ENCODE measurements at regions not wholly inside any gene's neighbourhood (a gene's known extent, or its start where the extent isn't known, plus 50 kb on each side); places are given as distances from the start of the nearest gene placed in this dataset.
"Not testable (repeated sequence)": the region's sequence is repeated elsewhere in the genome, so short reads cannot be mapped to it uniquely, and the experiment has no call there.

GRCh38 chr5:124523897-124524296 lies 222.5 kb downstream of the ZNF608 start:
- peaks cover 5% of the 10 kb centered on the region for H3K4me1 ChIP-seq (ENCODE audit: insufficient read depth, low read length)
- no peak overlapping the region for H3K4me3 ChIP-seq (ENCODE audit: low read length)
- no peaks in the 10 kb centered on the region for H3K27me3 ChIP-seq (ENCODE audit: insufficient read depth, low read length)
- H3K9me3 ChIP-seq (ENCODE audit: low read depth, low read length) = no peaks in the 10 kb centered on the region

GRCh38 chr5:124522992-124523391 lies 223.4 kb downstream of the ZNF608 start:
- Histone ChIP-seq H3K4me1 (ENCODE audit: insufficient read depth, low read length) (peaks cover 5% of the 10 kb centered on the region), H3K9me3 (ENCODE audit: low read depth, low read length) (no peaks in the 10 kb centered on the region), H3K4me3 (ENCODE audit: low read length) (no peak overlapping the region), H3K27me3 (ENCODE audit: insufficient read depth, low read length) (no peaks in the 10 kb centered on the region)

- H3K27me3 ChIP-seq (ENCODE audit: insufficient read depth, low read length) = no peaks in the 10 kb centered on the region
Observed at GRCh38 chr5:124521461-124522230, 224.8 kb downstream of the ZNF608 start.

GRCh38 chr5:124519396-124519795 lies 227.0 kb downstream of the ZNF608 start:
- Histone ChIP-seq H3K4me3 (ENCODE audit: low read length) (no peak overlapping the region), H3K9me3 (ENCODE audit: low read depth, low read length) (no peaks in the 10 kb centered on the region), H3K4me1 (ENCODE audit: insufficient read depth, low read length) (peaks cover 5% of the 10 kb centered on the region), H3K27me3 (ENCODE audit: insufficient read depth, low read length) (no peaks in the 10 kb centered on the region)

More at GRCh38 chr5:124521461-124522230, 224.8 kb downstream of the ZNF608 start:
- Histone ChIP-seq H3K4me1 (ENCODE audit: insufficient read depth, low read length) (peaks cover 5% of the 10 kb centered on the region), H3K9me3 (ENCODE audit: low read depth, low read length) (no peaks in the 10 kb centered on the region), H3K4me3 (ENCODE audit: low read length) (no peak overlapping the region)

- Histone ChIP-seq H3K9me3 (ENCODE audit: low read depth, low read length) (no peaks in the 10 kb centered on the region), H3K4me1 (ENCODE audit: insufficient read depth, low read length) (peaks cover 5% of the 10 kb centered on the region), H3K4me3 (ENCODE audit: low read length) (no peak overlapping the region), H3K27me3 (ENCODE audit: insufficient read depth, low read length) (no peaks in the 10 kb centered on the region)
Observed at GRCh38 chr5:124516567-124516966, 229.9 kb downstream of the ZNF608 start.

GRCh38 chr5:124515497-124516245 lies 230.8 kb downstream of the ZNF608 start:
- H3K4me3 ChIP-seq (ENCODE audit: low read length) = no peak overlapping the region
- peaks cover 5% of the 10 kb centered on the region for H3K4me1 ChIP-seq (ENCODE audit: insufficient read depth, low read length)
- no peaks in the 10 kb centered on the region for H3K9me3 ChIP-seq (ENCODE audit: low read depth, low read length)
- no peaks in the 10 kb centered on the region for H3K27me3 ChIP-seq (ENCODE audit: insufficient read depth, low read length)

GRCh38 chr5:124514956-124515355 lies 231.5 kb downstream of the ZNF608 start:
- H3K4me1 ChIP-seq (ENCODE audit: insufficient read depth, low read length) = peaks cover 5% of the 10 kb centered on the region
- H3K9me3 ChIP-seq (ENCODE audit: low read depth, low read length) = no peaks in the 10 kb centered on the region
- no peak overlapping the region for H3K4me3 ChIP-seq (ENCODE audit: low read length)
- H3K27me3 ChIP-seq (ENCODE audit: insufficient read depth, low read length) = no peaks in the 10 kb centered on the region

GRCh38 chr5:124512952-124513632 lies 233.3 kb downstream of the ZNF608 start:
- Histone ChIP-seq H3K4me1 (ENCODE audit: insufficient read depth, low read length) (no peaks in the 10 kb centered on the region), H3K4me3 (ENCODE audit: low read length) (no peak overlapping the region), H3K9me3 (ENCODE audit: low read depth, low read length) (no peaks in the 10 kb centered on the region), H3K27me3 (ENCODE audit: insufficient read depth, low read length) (no peaks in the 10 kb centered on the region)

- Histone ChIP-seq H3K27me3 (ENCODE audit: insufficient read depth, low read length) (no peaks in the 10 kb centered on the region), H3K4me1 (ENCODE audit: insufficient read depth, low read length) (no peaks in the 10 kb centered on the region), H3K4me3 (ENCODE audit: low read length) (no peak overlapping the region), H3K9me3 (ENCODE audit: low read depth, low read length) (no peaks in the 10 kb centered on the region)
Observed at GRCh38 chr5:124512236-124512635, 234.2 kb downstream of the ZNF608 start.

GRCh38 chr5:124511791-124512190 lies 234.6 kb downstream of the ZNF608 start:
- H3K4me1 ChIP-seq (ENCODE audit: insufficient read depth, low read length) = no peaks in the 10 kb centered on the region
- no peak overlapping the region for H3K4me3 ChIP-seq (ENCODE audit: low read length)
- H3K9me3 ChIP-seq (ENCODE audit: low read depth, low read length) = no peaks in the 10 kb centered on the region
- H3K27me3 ChIP-seq (ENCODE audit: insufficient read depth, low read length) = no peaks in the 10 kb centered on the region

- H3K27me3 ChIP-seq (ENCODE audit: insufficient read depth, low read length) = no peaks in the 10 kb centered on the region
- H3K9me3 ChIP-seq (ENCODE audit: low read depth, low read length) = no peaks in the 10 kb centered on the region
- no peak overlapping the region for H3K4me3 ChIP-seq (ENCODE audit: low read length)
- H3K4me1 ChIP-seq (ENCODE audit: insufficient read depth, low read length) = no peaks in the 10 kb centered on the region
Observed at GRCh38 chr5:124507688-124508087, 238.8 kb downstream of the ZNF608 start.

GRCh38 chr5:124504081-124504916 lies 242.1 kb downstream of the ZNF608 start:
- Histone ChIP-seq H3K9me3 (ENCODE audit: low read depth, low read length) (no peaks in the 10 kb centered on the region), H3K4me1 (ENCODE audit: insufficient read depth, low read length) (no peaks in the 10 kb centered on the region), H3K27me3 (ENCODE audit: insufficient read depth, low read length) (no peaks in the 10 kb centered on the region), H3K4me3 (ENCODE audit: low read length) (no peak overlapping the region)

GRCh38 chr5:124502551-124502950 lies 243.9 kb downstream of the ZNF608 start:
- H3K27me3 ChIP-seq (ENCODE audit: insufficient read depth, low read length) = no peaks in the 10 kb centered on the region
- H3K9me3 ChIP-seq (ENCODE audit: low read depth, low read length) = no peaks in the 10 kb centered on the region
- H3K4me1 ChIP-seq (ENCODE audit: insufficient read depth, low read length) = no peaks in the 10 kb centered on the region
- no peak overlapping the region for H3K4me3 ChIP-seq (ENCODE audit: low read length)

- not testable (repeated sequence) for H3K9me3 ChIP-seq (ENCODE audit: low read depth, low read length); H3K4me1 ChIP-seq (ENCODE audit: insufficient read depth, low read length); H3K27me3 ChIP-seq (ENCODE audit: insufficient read depth, low read length); H3K4me3 ChIP-seq (ENCODE audit: low read length)
Observed at GRCh38 chr5:124499818-124500217, 246.6 kb downstream of the ZNF608 start.

Measured in mononuclear cell (primary cell).